DMS114 treated with DMSO at 0.1 percent for 48 hours (cell line): ENCODE measurements at regions not wholly inside any gene's neighbourhood (a gene's known extent, or its start where the extent isn't known, plus 50 kb on each side); places are given as distances from the start of the nearest gene placed in this dataset.

Source experiments
- DNase-seq: peaks from one replicate; lab custom pipeline; 2025; ENCODE audit not compliant: unreplicated experiment; lab: John Stamatoyannopoulos, UW

DNA sequence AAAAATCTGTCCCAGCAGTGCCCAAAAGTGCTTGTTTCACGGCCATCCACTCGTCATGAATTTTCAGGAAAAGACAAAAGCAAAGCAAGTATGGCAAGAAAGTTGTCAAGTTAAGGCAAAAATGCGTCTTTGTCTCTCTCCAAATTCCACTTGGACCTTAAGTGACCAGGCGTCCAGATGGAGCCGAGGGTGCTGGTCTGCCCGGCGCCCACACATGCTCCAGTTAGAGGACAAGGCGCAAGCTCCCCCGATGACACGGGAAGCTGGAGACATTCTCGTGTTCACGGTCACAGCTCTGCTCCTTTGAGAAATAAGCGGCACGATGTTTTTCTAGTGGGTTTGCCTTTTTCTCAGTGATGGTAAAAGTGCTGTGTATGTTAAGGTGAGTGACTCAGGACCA, 219.0 kb downstream of the BRD1 start:
- DNase-seq, result no peak

DNA sequence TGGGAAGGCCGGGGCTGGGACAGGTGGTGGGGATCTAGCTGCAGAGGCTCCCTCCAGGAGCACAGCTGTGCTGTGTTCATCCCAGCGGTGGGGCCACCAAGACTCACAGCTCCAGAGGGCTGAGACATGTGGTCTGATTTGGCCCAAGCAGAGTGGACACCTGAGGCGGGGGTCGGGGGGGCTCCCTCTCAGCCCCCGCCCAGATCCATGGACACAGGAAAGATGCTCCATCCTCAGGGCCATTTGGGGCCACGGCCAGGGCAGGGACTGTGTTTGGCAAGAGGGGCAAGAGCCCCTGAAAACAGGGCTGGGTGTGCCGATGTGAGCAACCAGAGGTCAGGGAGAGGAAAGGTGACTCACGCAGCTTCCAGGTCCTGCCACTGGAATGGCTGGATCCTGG, 219.4 kb downstream of the BRD1 start:
- DNase-seq, result no peak

DNA sequence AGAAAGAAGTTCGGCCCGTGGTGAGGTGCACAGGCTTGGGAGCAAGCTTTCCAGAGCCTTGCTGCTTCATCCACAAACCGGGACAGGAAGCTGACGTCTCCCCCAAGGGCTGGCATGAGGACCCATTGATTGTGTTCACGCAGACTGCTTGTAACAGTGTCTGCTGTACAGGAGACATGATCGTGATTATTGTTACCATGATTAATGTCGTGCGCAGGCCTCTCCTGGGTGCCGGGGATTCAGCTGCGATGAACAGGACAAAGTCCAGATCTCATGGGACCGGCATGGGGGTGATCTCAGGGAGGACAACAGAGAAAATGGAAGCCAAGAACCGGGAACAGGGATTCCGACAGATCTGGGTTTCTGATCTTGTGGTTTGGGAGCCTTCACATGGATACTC, 219.9 kb downstream of the BRD1 start:
- DNase-seq, result no peak

DNA sequence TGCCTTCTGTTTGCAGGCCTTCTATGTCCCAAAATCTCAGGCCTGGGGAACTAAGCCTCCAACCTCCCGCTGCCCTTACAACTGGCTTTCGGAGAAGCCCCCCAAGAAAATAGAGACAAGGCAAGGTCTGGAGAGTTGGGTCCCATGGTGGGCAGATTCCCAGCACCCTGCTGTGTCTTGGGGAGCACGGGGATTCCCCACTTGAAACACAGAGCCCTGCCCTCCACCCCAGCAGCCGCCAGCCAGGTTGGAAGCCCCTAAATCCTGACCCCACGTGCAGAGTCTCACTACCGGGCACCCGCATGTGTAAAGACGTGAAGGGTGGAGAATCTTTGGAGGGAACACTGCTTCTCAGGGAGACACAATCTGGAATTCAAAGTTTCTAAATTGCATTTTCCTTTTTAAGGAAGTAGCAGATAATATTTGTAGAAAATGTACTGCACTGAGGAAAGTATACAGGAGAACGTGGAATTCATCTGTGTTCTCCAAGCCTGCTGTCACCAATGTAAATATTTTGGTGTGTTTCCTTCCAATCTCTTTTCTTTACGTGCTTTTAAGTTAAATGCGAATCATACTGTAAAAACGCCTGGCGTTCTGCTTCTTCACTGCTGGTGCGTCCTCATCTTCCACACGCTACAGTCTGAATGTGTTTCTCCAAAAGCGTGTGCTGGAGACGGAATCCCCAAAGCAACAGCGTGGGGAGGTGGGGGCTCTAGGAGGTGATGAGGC, 220.9 kb downstream of the BRD1 start:
- no peak for DNase-seq

DNA sequence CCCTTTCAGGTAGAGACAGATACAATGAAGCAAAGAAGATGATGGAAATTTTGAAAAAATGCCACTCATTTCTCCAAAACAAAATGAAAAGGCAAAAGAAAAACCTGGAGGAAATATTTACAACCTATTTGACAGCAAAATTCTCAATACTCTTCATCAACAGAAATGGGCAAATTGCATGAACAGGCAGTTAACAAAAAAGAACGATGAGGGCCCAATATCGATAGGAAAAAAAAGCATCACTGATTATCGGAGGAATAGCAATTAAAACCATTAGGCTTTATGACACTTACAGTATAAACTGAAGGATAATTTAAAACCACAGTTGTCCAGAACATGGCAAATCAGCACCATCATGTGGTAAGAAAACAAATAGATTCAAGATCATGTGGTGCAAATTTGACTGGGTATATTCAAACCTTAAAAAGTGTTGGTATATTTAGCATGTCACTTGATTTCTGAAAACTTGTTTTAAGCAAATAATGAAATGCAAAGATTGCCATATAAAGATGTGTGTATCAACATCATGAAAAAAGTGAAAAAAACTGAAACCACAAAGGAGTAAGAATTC, 222.9 kb downstream of the BRD1 start:
- DNase-seq, result no peak

DNA sequence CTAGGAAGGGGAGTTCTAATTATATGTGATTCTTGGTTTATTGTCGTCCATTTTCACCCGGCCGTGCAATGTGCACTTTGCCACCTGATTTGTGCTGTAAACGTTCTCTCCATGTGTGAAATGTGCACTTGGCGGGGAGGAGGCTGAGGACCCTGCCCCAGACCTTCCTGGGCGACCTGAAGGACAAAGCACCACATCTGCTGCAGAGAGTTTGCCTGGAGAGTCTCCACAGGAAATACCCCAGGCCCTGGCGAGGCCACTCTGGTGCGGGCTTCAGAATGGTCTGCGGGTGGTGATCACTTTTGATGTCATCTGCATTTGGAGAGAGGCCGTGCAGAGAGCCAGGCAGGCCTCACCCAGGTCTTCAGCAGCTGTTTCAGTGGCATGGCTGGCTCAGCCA, 224.7 kb downstream of the BRD1 start:
- no peak for DNase-seq

DNA sequence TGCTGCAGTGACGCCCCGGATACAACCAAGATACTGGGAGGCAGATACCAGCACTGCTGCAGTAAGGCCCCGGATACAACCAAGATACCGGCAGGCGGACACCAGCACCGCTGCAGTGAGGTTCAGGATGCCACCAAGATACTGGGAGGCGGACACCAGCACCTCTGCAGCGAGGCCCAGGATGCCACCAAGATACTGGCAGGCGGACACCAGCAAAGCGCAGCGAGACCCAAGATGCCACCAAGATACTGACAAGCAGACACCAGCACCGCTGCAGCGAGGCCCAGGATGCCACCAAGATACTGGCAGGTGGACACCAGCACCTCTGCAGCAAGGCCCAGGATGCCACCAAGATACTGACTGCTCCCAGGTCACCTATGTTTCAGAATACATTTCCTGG, 225.2 kb downstream of the BRD1 start:
- no peak for DNase-seq

DNA sequence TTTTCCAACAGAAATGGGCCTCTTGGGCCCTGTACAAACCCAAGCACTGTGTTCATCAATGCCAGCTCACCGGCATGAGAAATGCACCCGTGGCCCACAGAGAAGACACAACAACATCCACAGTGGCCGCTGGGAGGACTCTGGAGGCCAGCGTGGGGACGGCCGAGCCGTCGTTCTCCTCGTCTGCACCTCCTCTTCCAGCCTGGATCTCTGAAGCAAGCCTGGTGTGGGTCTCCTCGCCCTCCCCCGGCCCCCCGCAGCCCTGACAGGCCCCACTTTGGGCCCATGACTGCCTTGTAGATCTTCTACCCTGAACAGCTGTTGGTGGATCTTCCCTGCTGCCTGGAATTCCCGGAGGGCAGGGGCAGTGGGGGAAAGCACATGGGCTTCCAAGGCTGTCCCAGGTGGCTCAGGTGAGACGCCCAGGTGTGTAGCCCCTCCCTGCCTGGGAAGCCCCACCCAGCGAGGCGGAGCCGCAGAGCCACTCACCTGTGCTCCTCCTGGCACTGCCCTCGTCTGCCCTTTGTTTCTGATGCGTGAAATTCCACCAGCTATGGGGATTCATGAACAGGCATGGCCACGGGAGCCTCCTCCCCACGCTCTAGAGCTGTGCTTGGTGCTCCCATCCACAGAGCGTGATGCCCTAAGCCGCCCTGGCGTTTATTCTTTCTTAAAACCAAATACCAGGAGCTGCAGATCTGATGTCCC, 225.9 kb downstream of the BRD1 start:
- DNase-seq, result no peak

DNA sequence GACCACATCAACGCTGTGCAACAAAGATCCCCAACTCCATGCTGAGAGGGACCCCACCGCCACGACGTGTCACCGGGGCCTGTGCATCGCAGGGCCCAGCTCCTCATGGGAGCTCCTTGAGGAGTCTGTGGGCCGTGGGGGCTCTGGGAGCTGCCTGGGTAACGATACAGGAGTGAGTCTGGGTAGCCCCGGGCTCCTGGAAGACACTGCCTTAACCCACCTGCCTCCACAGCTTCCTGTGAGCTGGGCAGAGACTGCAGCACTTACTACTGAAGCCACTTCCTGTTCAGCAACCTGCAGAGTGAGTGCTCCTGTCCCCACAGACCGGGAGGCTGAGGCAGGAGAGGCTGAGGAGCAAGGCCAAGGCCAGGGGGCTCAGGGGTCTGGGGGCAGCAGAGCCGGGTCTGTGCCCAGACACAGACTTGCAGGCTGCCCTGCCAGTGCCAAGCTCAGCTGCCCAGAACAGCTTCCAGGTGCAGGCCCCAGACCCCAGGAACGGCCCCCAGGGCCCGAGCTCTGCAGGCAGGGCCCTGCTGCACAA, 226.7 kb downstream of the BRD1 start:
- DNase-seq, result no peak

DNA sequence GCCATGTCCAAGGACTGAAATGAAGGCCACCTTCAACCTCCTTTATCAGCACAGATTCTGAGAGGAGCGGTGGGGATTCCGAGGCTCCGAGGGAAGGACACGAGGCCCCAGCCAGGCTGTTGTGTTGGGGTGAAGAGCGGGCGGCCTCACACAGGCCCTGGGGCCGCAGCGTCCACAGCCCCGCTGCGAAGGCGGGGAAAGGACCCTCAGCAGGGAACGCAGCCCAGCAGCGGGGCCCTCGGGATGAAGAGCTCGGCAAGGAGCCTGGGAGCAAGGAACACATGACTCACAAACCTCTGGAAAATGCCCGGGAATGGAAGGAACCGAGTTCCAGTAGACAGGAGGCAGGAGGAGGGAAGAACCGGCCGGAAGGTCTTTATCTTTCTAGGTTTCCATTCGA, 227.2 kb downstream of the BRD1 start:
- DNase-seq, result no peak

DNA sequence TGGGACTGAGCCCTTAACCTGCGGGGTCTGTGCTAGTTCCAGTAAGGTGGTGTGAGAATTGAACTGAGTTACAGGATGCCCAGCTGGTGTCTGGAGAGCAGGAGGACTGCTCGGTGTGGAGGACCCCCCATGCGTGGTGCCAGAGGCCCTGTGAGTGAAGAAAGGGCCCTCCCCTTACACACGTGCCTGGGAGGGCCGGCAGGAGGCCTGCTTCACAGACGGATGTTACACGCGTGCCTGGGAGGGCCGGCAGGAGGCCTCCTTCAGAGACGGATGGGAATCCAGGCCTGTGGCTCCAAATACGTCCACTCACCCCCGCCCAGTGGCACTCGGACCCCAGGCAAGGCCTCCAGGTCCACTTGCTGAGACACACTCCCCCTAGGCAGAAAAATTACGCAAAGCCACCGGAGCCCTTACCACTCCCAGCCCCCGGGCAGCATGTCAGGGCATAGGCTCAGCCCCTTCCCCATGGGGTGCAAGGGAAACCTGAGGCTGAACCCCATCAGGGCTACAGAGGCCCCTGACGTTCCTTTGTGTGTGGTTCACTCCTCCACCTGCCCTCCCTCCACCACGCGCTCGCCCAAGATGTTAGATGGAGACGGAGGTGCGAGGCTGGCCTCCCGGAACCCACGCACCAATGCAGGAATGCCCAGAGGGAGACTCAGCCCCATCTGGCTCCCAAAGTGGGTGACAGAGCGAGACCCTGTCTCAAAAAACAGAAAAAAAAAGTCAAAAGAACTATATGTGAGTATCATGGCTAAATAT, 227.8 kb downstream of the BRD1 start:
- DNase-seq, result no peak

DNA sequence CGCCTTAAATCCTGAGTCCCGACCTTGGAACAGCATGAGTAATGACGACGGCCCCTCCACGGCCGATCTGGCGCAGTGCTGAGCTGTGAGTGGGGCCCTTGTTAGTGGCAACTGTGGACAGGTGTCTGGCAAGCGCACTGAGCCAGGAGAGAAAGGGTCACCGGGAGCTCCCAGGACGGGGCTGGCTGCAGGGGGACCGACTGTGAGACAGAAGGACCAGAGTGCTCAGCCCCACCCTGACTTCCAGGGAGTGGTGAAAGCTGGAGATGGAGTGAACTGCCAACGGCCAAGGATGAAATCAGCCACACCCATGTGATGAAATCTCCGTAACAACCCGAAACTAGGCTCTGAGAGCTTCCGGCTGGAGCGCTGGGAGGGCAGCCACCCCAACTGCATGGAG, 228.6 kb downstream of the BRD1 start:
- no peak for DNase-seq

DNA sequence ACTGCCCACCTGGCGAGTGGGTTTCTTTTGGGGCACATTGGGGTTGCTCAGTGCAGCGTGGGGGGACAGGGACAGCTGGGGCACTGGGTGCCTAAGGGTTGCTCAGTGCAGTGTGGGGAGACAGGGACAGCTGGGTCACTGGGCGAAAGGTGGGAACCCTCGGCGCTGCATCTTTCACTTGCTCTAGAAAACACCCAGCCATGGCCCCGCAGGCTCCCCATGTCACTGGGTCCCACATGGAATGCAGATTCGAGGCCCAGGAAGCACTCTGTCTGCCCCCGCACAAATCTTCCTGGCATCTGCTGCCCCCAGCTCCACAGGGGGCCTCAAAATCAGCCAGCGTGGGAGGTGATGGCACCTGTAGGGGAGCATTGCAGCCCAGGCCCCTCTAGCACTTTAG, 229.3 kb downstream of the BRD1 start:
- DNase-seq, result no peak

DNA sequence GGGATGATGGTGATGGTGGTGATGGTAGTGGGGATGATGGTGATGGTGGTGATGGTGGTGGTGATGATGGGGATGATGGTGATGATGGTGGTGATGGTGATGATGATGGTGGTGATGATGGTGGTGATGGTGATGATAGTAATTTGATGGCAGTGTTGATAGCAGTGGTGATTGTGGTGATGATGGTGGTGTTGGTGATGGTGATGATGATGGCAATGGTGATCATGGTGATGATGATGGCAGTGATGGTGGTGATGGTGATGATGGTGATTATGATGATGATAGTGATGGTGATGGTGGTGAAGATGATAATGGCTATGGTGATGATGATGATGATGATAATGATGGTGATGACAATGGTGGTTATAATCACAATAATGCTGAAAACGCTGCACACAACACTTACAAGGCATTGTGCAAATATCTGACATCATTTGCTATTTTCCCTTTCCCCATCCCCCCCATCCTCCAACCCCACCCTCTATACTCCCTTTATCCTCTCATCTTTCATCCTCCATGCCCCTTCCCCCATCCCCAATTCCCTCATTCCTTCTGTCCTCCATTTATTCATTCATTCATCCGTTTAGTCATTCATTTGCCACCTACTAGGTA, 230.1 kb downstream of the BRD1 start:
- no peak for DNase-seq

DNA sequence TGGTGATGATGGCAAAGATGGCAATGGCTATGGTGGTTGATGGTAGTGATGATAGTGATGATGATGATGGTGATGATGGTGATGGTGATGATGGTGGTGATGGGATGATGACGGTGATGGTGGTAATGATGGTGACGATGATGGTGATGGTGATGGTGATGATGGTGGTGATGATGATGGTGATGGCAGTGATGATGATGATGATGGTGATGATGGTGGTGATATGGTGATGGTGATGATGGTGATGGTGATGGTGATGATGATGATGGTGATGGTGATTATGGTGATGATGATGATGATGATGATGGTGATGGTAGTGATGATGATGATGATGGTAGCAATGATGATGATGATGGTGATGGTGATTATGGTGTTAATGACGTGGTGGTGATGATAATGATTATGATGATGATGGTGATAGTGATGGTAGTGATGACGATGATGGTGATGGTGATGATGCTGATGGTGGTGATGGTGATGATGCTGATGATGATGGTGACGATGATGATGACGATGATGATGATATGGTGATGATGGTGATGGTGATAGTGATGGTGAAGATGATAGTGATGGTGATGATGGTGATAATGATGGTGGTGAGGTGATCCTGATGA, 232.1 kb downstream of the BRD1 start:
- no peak for DNase-seq

DNA sequence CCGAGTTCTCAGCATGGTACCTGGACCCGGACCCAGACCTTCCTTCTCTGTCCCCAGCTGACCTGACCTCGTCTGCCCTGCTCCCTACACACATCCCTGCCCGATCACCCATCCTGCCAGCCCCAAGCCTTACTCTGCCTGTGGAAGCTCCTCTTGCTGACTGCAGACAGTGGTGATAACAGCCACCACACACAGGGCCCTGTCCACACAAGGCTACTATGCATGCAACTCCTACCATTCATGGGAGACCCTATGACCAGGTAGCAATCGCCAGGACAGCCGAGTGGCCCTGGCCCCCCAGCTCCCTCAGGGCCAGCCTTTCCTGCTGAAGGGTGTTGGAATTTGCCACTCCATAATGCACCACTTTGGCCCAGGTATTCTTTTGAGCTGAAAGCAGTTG, 233.6 kb downstream of the BRD1 start:
- DNase-seq, result no peak

DNA sequence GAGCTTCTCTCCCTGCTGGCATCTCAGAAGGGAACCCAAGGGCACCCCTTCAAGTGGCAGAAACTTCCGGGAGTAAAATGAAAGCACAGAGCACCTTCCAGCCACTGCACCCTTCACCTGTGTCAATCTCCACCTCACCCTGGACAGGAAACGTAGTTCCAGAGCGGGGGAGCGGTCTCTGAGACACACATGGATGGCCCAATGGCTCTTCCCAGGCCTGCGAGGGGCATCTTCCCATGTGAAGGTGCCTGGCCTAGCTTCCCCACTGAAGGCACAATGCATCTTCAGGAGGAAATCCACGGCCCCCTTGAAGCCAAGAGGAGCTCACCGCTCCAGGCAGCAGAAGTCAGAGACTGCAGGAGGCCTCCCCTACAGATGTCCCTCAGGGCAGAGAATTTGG, 234.2 kb downstream of the BRD1 start:
- DNase-seq, result no peak

DNA sequence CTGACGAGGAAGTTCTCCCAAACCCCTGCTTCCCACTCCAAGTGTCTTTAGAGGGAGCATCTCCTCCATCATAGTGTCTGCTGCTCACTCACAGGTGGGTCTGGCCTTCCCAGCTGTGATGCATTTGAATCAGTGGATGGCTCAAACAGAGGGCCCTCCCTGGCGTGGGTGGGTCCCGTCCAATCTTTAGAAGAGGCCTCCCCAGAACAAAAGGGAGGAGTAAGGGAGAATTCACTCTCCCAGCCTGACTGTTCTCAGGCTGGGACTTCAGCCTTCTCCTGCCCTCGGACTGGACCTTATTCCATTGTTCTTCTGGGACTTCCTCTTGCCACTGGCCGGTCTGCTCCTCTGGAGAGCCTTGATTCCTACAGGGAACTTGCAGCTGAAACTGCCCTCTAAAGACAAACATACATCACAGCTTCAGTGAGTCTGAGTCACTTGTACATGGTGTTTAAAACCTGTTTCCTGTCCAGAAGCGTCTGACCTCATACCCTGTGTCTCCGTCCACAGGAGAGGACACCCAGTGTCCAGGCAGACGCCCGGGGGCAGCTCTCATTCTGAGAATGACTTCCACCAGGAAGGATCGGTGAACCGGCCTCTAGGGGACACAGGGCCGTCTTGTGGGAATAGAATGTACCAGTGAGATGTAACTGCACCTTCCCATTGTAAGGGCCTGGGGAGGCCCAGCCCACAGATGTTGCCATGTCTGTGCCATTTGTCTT, 234.7 kb downstream of the BRD1 start:
- DNase-seq, result no peak

DNA sequence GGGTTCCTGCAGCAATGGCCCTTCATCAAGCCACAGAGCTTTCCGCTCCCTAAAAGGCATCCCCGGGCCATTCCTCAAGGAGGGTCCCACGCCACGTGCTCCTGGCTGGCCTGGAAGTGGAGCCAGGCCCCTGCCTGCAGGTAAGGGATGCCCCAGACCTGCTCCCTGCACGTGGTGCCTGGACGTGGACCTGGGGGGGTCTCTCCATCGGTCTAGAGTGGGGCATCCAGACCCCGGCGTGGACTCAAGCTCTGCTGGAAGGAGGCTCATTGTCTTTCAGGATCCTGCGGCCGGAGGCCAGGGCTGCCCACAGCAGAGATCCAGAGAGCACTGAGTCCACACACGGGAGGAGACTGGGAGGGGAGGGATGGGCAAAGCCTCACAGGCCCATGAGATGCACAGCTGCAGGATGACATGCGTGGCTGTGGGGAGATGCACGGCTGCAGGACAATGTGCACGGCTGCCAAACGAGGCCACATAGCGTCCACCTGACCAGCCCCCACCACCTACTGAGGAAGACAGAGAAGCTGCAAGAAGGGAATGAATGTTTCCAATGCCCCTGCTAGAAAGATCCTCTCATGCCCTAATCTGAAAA, 236.7 kb downstream of the BRD1 start:
- no peak for DNase-seq

DNA sequence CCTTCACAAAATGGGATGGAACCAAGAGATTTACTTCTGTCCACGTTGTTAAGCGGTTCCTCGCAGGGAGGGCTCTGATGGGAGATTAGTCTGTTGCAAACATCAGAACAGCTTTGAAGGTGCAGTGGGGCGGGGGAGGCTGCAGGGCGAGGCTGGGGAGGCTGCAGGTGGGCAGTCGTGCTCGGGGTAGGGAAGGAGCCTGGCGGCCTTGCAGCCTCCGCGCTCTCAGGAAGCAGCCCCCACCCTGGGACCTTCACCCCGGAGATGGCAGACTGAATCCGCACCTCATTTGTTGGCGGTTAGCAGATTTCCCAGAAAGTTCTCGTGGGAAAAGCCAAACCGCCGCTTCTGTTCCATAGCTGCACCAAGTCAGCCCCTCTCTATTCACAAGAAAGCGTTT, 237.3 kb downstream of the BRD1 start:
- DNase-seq, result no peak
